IPS DF 4.7 (cell line): ENCODE measurements at regions not wholly inside any gene's neighbourhood (a gene's known extent, or its start where the extent isn't known, plus 50 kb on each side); places are given as distances from the start of the nearest gene placed in this dataset.

Source experiments
- DNase-seq: peaks from one replicate; pipeline ENCODE4 v3.0.0-alpha.2; 2013; ENCODE audit warnings: low spot score; ENCODE audit errors: extremely low read depth

DNA sequence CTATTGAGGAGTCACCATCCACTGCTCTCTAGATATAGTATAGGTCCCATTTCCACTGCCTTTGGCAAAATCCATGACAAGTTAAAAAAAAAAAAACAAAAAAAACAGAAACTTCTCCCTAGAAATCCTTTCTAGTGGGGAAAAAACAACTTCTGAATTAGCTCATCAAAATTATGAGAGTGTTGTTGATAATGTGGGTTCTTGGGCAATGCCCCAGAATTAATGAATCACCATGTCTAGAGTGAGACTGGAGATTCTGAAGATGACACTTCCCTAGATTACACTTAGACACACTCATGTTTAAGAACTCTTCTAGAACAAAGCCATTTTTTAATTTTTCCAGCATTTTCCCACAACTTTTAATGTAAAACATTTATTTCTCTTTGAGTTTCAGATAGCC lies 728.0 kb upstream of the C9orf72 start:
- DNase-seq, result no peak

DNA sequence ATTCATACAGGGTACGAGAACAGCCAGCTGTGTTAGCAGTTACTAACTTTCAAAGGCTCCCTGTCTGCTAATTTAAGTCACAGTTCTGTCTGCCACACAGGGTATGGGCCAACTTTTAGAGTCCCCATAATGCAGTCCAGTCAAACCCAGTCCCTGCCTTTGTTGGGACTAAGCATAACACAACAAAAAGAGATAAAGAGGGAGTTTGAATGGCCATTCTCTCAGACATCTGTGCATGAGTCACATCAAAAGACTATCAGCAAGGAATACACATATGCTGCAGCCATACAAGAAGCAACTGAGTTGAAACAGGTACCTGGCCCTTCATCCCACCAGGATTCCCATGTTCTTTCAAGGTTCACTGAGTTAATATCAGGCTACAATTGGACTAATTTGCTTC lies 744.5 kb upstream of the C9orf72 start:
- DNase-seq, result no peak

DNA sequence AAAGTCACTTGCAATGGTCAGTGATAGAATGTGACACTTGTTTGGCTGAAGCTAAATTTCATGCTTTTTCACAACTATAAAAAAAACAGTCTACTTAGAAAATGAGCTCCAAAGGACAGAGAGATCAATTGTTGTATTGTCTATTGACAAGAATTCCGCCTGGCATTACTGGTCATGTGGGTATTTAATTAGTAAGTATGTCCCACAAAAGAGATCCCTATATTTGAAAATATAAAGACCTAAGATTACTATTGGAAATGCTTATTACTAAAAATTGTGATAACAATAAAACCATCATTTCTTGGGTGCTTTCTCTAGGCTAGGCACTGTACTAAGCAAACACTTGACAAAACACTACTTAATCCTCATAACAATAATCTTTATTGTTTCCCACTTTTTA lies 745.2 kb upstream of the C9orf72 start:
- DNase-seq, result no peak

DNA sequence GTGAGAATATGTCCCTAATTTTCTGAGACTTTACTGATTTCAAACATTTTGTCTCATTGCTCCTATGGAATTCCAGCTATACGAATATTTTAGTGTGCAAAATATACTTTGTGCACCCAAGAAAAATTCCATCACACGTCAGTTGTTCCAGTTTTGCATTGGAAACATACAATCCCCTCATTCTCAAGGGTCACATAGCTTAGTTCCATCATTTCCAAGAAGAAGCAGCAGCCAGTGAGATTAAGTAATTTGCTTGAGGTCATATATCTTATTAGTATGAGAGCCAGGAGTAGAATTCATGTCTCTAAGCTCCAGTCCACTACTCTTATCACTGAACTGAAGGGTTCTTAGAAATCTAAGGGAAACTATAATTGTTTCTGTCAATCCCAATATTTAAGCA lies 746.7 kb upstream of the C9orf72 start:
- no peak for DNase-seq

DNA sequence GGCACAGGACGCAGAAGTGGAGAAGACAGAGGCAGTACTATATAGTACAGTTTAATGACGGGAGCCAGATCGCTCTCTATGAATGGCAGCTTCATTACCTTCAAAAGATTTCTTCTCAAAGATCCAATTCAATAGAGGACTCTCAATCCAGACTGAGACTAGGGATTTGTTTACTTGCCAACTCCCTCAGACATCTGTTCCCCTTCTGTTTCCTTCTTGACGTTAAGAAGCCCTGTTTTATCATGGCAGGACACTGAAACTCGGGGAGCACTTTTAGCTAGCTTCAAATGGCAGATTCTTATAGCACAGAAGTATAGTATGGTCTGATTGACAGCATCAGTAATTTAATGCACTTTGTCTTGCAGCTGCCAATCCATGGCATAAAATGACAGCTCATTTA lies 747.3 kb upstream of the C9orf72 start:
- no peak for DNase-seq

DNA sequence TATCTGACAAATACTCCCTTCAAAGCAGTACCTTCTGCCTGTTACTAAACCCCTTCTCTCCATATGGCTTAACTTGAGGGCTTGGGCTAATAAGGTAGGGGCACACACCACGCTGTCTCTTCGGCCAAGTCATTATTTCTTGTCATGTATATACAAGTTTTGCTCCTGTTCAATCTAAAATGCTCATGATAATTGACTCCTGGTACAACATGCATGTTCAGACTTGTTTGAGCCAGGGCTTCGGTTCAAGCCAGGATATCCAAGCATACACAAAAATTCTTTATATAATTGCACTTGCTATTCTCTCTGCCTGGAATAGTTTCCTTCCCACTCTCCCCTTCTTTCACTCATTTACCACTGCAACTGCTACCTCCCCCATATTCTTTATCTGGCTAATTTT lies 756.0 kb upstream of the C9orf72 start:
- no peak for DNase-seq

DNA sequence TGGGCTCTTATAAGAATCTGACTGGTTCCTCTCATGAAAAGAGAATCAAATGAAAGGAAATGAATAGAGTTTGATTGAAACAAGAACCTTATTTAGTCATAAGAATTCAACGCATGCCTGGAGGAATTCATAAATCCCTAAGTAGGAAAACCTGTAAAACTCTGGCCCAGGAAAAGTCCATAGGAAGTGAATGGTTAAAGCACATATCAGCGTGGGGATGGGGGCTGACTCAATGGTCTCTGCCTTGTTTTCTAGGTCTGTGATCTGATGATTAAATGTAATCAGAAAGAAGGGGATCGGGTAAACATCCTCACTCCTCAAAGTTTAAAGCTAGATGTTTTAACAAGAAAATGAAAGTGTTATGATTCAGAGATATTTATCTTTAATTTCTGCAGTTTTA lies 759.4 kb upstream of the C9orf72 start:
- no peak for DNase-seq

DNA sequence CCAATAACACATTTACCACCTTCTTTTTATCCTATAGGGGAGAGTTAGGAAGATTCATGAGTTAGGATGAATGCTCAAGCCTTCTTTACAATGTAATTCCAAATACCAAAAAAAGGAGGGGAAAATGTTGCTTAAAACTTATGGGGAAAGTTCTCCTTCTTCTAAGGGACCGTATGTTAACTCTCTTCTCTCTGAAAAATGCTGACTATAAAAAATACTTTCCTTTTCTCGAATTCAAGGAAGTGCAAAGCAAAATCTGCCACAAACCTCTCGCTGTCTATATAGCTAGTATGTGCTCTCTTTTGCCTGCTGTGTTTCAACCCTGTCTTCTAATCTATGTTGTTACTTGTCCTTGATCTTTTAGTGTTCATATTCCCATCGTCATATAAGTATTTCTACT lies 768.6 kb upstream of the C9orf72 start:
- no peak for DNase-seq

DNA sequence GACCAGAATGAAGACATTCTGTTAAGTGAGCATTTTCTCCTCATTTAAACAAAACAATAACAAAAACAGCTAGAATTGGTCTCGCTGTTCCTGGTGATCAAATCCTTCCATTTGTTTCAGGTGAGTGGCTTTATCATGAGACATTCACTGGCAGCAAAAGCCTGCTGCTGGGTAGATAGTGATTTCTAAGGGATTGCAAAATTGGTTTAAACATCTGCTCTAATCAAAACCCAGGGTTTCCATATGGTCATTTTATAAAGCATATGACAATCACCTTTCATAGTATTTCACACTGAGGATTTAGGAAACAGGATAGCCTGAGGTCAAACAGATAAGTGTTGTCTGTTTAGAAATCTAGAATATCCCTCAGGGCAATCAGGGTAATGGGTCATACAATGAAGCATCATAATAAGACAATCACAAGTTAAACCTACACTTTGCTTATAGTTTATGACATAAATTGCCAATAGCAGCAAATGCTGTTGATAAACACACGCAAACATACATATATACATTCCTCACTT lies 769.6 kb upstream of the C9orf72 start:
- DNase-seq, result no peak

DNA sequence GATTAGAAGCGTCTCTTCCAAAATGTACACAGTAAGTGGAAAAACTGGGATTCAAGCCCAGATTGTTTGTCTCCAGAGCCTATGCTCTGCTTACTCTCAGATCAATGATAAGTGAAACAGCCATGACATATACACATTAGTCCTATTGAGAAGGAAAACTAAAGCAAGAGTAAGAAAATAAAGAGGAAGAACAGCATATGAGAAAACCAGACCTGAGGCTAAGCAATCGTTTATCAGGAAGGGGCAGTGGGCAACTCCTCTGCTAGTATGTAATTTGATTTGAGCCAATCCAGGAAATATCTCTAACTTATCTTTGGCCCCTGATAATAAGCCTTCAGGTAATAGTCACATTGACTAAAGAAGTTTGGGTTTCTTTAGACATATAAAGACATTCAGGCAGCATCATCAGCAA lies 789.9 kb upstream of the C9orf72 start:
- DNase-seq, result no peak

DNA sequence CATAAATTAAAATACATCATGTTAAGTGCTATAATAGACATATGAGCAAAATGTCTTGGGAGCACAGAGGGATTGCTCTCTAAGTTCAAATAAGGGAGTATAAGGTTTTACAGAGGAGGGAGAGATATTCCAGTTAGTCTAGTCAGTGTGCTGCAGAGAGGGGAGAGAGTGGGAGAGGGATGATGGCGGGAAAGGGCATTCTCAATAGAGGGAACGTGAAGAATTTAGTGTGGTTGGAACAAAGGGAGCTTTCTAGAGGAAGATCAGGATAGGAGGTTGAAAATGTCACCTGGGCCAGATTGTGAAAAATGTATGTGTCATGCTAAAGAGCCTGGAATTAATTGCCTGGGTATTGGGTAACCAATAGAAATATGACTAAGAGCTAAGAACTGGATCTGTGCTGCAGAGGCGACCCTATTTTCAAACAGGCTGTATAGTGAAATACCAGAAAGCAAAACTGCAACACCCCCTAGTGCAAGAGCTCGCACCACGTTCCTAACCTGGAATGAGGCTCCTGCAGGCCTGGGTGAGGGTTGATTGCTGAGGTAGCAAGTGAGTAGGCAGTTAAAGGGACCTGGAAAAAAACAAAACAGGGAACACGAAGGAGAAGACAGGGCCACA lies 791.8 kb upstream of the C9orf72 start:
- no peak for DNase-seq

DNA sequence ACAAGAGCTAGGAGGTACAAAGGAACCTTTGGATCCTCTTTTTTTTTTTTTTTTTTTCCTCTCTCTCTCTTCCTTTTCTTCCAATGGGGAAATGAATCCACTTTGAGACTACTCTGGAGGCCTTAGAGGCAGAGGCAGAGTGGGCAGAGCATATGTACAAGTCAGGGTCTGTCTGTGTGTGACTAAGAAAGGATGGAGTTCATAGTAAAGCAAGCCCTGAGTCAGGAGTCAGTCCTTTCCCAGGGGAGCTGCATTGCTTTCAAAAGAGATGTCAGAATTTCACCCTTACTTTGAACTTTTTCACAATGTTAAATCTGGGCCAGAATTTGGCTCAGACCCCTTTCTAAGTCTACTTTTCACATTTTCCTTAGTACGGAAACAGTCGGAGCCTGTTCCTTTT lies 792.4 kb upstream of the C9orf72 start:
- DNase-seq, result no peak

DNA sequence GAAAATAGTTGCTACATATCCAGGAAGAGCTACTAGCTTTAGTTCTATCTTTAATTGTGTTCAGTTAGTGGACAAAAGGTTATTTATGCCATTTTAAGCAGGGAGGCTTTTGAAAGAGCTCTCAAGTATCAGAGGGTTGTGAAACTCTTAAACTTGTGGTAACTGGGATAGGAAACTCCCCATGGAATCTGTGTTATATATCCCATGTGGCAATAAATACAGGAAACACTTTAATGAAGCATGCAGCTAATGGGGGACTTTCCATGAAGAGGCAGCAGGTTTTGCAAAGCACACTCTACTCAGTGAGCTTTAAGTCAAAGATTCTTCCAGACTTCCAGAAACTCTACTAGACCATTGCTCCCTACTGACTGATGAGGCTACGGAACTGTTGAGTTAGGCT lies 805.0 kb upstream of the C9orf72 start:
- no peak for DNase-seq

DNA sequence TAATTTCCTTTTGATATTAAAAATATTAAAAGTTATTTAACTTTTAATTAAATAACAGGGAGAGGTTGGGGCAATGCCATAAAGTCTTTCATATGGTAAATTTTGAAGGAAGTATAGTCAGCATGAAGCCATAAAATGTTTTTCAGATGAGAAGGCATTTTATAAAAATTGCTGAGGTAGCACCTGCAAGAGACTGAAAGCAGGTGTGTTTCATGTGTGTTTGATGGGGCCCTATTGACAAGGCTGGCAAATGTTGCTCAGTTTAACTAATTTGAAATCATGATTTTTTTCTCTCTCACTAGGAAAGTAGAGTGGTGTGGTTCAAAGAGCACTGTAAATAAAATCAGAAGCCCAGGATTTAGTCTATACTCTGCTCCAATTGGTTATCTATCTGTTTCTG lies 805.8 kb upstream of the C9orf72 start:
- no peak for DNase-seq

DNA sequence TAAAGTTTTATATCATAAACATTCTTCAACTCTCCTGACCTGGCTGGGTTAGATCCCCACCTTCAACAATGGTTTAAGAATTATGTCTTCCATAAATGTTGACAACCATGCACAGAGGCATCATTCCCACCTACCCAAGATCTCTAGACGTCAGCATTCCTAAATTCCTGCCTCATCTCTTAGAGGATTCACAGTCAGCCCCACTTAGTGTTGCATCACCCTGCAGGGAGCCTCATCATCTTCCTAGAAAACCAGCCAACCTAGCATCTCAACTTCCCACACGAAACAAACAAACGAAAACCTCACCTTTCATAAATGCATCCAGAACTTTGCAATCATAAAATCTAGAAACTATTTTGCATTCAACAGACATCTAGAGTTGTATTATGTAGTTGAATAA lies 816.1 kb upstream of the C9orf72 start:
- no peak for DNase-seq

DNA sequence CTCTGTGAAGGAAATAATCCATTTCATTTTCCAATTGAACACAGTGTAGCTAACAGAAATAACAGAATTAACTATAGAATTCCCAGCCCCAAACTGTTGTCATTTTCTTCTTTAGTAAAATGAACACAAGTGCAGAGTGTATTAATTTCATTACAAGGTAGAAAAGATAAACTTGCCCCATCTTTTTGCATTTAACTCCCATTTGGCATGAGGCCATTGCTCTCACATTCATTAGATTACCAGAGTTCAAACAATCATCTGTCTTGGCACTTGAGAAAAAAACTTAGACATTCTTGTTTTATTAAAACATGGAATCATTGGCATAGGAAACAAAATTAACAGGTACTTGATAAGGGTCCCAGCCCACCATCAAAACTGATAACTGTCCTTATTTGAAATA lies 821.5 kb upstream of the C9orf72 start:
- DNase-seq, result no peak

DNA sequence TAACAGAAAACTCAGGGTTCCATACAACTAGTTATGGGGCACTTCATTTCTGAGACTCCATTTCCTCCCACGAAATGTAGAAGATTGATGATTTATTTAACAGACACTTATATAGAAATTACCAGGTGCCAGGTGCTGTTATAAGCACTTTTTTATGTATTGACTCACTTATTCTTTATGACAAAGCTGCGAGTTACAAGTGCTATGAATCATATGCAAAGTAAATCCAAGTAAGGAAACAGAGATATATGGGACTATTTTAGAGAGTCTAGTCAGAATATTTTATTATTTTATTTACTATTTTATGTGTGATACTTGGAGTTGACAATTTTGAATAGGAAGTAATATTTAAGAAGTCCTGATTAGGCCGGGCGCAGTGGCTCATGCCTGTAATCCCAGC lies 822.8 kb upstream of the C9orf72 start:
- DNase-seq, result no peak

DNA sequence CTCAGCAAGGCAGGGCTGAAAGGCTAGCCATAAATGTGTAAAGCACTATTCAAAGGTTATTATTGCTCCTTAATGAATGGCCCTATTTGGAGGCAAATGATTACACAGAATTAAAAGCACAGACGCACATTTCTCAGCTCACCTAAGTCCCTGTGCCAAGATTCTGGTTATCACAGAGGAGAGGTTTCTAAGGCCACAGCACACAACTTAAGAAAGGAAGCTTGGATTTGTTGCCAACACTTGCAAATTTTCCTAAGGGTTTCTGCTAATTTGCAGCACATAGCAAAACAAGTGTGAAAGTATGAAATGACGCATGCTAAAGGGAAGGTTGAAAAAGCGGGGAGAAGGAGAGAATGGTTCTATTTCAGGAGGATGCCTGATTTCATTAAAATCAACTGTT lies 834.1 kb upstream of the C9orf72 start:
- no peak for DNase-seq

DNA sequence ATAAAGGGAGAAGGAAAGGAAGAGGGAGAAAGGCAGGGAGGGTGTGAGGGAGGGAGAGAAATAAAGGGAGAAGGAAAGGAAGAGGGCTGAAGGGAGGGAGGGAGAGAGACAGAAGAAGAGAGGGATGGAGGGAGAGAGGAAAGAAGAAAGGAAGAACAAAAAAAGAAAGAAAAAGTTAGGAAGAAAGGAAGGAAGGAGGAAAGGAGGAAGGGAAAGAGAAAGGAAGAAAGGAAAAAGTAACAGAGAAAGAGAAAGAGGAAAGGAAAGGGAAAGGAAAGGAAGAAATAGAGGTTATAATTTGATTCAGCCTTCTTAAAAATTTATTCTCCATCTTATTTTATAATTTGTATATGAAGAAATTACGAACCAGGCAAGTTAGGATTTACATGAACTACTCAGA lies 836.6 kb upstream of the C9orf72 start:
- no peak for DNase-seq

DNA sequence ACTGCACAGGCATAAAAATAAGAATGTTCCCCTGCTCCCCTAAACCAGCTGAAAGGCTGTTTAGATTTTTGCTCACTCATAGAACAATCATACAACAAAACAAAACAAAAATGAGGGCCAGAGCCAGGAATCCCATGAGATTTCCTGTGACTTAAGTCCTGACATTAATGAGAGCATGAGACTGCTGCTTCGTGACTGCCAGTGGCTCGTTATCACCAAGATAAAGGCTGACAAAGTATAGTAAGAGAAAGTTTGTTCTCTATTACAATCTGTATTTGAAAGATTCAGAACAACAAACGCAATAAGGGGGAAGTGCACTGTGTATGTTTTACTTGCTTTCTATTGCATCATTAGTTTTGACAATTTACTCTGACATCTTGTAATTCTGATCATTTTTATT lies 837.1 kb upstream of the C9orf72 start:
- no peak for DNase-seq

DNA sequence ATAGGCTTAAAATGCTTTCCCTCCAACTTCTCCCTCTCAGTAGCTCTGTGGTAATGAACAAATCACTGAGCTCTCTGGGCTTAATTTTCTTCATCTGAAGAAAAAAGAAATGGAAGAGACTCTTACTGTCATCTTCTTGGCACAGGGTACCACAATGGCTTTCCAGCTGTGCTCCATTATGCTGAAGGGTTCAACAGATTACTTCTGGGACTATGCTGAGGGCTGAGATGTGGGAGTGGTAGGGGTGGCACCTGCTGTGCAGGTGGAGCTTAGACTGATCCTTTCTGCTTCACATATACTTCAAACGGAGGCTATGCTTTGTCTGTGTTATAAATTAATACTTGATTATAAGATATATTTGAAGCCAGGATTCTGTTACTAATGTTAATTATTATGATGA lies 840.2 kb upstream of the C9orf72 start:
- DNase-seq, result no peak

DNA sequence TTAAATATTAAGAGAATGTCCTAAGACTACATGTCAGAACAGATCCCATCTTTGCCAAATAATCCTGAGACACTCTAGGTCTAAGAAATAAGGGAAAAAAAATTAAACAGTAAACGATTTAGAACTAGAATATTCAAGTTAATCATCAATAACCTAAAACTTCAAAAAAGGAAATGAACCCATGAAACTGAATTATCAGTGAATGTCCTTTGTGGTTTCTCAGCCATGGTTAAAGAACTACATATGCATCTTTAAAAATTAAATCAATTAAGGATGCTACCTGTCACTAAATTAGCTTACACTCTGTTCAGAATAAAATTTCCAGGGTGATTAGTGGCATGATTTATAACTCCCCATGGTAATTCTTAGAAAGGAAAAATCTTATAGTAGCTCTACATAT lies 850.0 kb upstream of the C9orf72 start:
- DNase-seq, result no peak

DNA sequence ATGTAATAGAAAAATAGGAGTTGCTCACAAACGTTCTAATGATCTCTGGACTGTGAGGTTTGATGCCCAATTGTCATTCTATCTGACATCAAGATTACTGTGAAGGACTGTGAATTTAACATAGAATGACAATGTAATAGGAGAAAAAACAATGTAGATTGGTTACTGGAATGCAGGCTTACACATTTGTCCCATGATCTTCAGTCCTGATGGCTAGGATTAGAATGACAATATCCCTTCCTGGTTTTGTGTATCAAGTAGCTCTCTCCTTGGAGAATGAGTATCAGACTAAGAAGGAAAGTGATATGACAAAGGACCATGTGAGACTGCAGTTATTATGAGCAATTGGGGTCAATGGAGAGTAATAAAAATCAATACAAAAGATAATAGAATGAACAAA lies 862.2 kb upstream of the C9orf72 start:
- no peak for DNase-seq

DNA sequence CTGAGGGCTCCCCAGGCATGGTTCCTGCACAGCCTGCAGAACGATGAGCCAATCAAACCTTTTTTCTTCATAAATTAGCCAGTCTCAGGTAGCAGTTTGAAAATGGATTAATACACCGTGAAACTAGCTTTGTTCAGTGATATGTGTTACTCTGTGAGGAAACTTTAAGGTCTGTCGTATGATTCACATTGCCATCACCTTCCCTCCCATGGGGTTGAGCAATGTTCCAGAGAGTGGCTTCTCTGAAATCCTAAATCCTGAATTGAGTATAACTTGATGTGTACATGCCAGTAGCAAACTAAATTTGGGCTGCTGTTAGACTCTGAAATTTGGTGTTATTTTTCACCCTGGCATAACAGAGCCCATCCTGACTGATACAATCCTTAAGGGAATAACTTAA lies 866.4 kb upstream of the C9orf72 start:
- no peak for DNase-seq
